NB4 (cell line): ENCODE measurements at regions not wholly inside any gene's neighbourhood (a gene's known extent, or its start where the extent isn't known, plus 50 kb on each side); places are given as distances from the start of the nearest gene placed in this dataset.

Source experiments
- POLR2A ChIP-seq: IDR thresholded peaks from 2 replicates; pipeline ENCODE4 v1.6.1; 2011; ENCODE audit warnings: mild to moderate bottlenecking; ENCODE audit not compliant: insufficient read length; ENCODE audit errors: extremely low read depth
- TF ChIP-seq, protein P1 (sequence below): IDR thresholded peaks from one replicate; pipeline ENCODE4 v1.5.1; 2012; ENCODE audit warnings: low read depth, low read length
- TF ChIP-seq, protein P2 (sequence below): IDR thresholded peaks from 2 replicates; pipeline ENCODE4 v1.6.1; 2011; ENCODE audit warnings: low read depth, low read length

DNA sequence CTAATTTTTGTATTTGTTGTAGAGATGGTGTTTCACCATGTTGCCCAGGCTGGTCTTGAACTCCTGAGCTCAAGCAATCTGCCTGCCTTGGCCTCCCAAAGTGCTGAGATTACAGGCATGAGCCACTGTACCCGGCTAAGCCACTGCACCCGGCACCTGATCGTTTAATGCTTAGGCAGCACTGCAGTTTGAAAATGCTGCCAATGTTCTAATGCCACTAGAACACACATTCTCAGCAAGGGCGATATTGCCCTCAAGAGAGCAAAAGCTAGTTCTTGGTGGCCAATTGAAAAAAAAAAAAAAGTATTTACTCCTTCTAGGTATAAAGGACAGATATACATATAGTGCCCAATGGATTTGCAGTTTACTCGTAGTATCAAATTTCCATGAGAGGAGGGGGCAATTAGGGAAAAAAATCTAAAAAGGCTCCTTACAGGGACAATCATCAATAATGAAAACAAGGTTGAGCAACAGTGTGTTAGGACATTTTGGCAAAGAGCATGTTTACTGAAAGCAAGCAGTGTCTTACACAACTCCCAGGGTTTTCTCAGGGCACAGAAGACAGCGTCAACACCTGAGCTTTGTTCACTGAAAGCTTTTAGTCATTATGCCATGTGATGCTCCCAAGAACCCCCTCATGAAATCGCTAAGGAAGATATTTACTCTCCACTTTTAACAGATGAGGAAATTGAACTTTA is 199.9 kb upstream of the PKDCC start:
- TF ChIP-seq, protein P1, sequence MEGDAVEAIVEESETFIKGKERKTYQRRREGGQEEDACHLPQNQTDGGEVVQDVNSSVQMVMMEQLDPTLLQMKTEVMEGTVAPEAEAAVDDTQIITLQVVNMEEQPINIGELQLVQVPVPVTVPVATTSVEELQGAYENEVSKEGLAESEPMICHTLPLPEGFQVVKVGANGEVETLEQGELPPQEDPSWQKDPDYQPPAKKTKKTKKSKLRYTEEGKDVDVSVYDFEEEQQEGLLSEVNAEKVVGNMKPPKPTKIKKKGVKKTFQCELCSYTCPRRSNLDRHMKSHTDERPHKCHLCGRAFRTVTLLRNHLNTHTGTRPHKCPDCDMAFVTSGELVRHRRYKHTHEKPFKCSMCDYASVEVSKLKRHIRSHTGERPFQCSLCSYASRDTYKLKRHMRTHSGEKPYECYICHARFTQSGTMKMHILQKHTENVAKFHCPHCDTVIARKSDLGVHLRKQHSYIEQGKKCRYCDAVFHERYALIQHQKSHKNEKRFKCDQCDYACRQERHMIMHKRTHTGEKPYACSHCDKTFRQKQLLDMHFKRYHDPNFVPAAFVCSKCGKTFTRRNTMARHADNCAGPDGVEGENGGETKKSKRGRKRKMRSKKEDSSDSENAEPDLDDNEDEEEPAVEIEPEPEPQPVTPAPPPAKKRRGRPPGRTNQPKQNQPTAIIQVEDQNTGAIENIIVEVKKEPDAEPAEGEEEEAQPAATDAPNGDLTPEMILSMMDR: no peak
- TF ChIP-seq POLR2A: no peak
- TF ChIP-seq, protein P2, sequence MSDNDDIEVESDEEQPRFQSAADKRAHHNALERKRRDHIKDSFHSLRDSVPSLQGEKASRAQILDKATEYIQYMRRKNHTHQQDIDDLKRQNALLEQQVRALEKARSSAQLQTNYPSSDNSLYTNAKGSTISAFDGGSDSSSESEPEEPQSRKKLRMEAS: no peak
